ENCODE measurements at regions not wholly inside any gene's neighbourhood (a gene's known extent, or its start where the extent isn't known, plus 50 kb on each side); places are given as distances from the start of the nearest gene placed in this dataset.

- Mint-ChIP-seq H3K4me1 (ENCODE audit: low read depth in 2 of 2) (no peaks in the 10 kb centered on the region), H3K9me3 (no peaks in the 10 kb centered on the region), H3K27me3 (peaks cover 14 to 22% of the 10 kb centered on the region in 2 donors), H3K4me3 (no peak overlapping the region), H3K27ac (no peak overlapping the region), H3K36me3 (no peaks in the 10 kb centered on the region)
- no peak for ATAC-seq
- no peak for DNase-seq (ENCODE audit: low spot score)
Measured at GRCh38 chr9:6098431-6098830, 83.0 kb upstream of the RANBP6 start.

GRCh38 chr9:6096821-6097220 lies 81.4 kb upstream of the RANBP6 start:
- ATAC-seq (peak; percentile 65 to 77), DNase-seq (ENCODE audit: low spot score) (no peak)
- no peak overlapping the region for H3K4me3 Mint-ChIP-seq
- H3K4me1 Mint-ChIP-seq (ENCODE audit: low read depth in 2 of 2), result no peaks in the 10 kb centered on the region
- H3K9me3 Mint-ChIP-seq, result no peaks in the 10 kb centered on the region
- H3K27me3 Mint-ChIP-seq, result peaks cover 16 to 25% of the 10 kb centered on the region in 2 donors
- no peak overlapping the region for H3K27ac Mint-ChIP-seq
- H3K36me3 Mint-ChIP-seq, result no peaks in the 10 kb centered on the region

GRCh38 chr9:6090277-6091210 lies 75.1 kb upstream of the RANBP6 start:
- DNase-seq (ENCODE audit: low spot score), result no peak
- Mint-ChIP-seq H3K27me3 (peaks cover 16% of the 10 kb centered on the region in 2 donors), H3K4me3 (no peak overlapping the region), H3K36me3 (no peaks in the 10 kb centered on the region), H3K9me3 (no peaks in the 10 kb centered on the region), H3K4me1 (ENCODE audit: low read depth in 2 of 2) (no peaks in the 10 kb centered on the region), H3K27ac (no peak overlapping the region)
- ATAC-seq, result no peak

GRCh38 chr9:6089300-6089699 lies 73.9 kb upstream of the RANBP6 start:
- Mint-ChIP-seq H3K4me3 (no peak overlapping the region), H3K4me1 (ENCODE audit: low read depth in 2 of 2) (no peaks in the 10 kb centered on the region), H3K27me3 (peaks cover 10 to 13% of the 10 kb centered on the region in 2 donors), H3K27ac (no peak overlapping the region), H3K36me3 (no peaks in the 10 kb centered on the region), H3K9me3 (no peaks in the 10 kb centered on the region)
- DNase-seq (ENCODE audit: low spot score) (no peak), ATAC-seq (no peak)

GRCh38 chr9:6086006-6086655 lies 70.7 kb upstream of the RANBP6 start:
- Mint-ChIP-seq H3K27me3 (peaks cover 0 to 3% of the 10 kb centered on the region in 2 donors), H3K4me3 (no peak overlapping the region)
- no peak for ATAC-seq

GRCh38 chr9:6080154-6080716 lies 64.8 kb upstream of the RANBP6 start:
- DNase-seq (ENCODE audit: low spot score) (peak; percentile 83), ATAC-seq (peak; percentile 90 to 93)
- Mint-ChIP-seq H3K36me3 (no peaks in the 10 kb centered on the region), H3K27ac (peak overlapping the region; percentile 69 to 91), H3K4me3 (peak overlapping the region; percentile 89), H3K27me3 (peaks cover 7 to 15% of the 10 kb centered on the region in 2 donors), H3K9me3 (no peaks in the 10 kb centered on the region), H3K4me1 (ENCODE audit: low read depth in 2 of 2) (peaks cover 10 to 16% of the 10 kb centered on the region in 2 donors)

More at GRCh38 chr9:6086006-6086655, 70.7 kb upstream of the RANBP6 start:
- Mint-ChIP-seq H3K27ac (no peak overlapping the region), H3K9me3 (no peaks in the 10 kb centered on the region), H3K36me3 (no peaks in the 10 kb centered on the region), H3K4me1 (ENCODE audit: low read depth in 2 of 2) (peaks cover under 1% of the 10 kb centered on the region in 2 donors)
- no peak for DNase-seq (ENCODE audit: low spot score)

- Mint-ChIP-seq H3K4me3 (peak overlapping the region; percentile 89), H3K27ac (peak overlapping the region; percentile 69 to 91), H3K9me3 (no peaks in the 10 kb centered on the region), H3K36me3 (no peaks in the 10 kb centered on the region), H3K27me3 (peaks cover 4 to 15% of the 10 kb centered on the region in 2 donors), H3K4me1 (ENCODE audit: low read depth in 2 of 2) (peaks cover 10 to 16% of the 10 kb centered on the region in 2 donors)
- no peak for ATAC-seq
- DNase-seq (ENCODE audit: low spot score), result no peak
Measured at GRCh38 chr9:6079386-6079785, 64.0 kb upstream of the RANBP6 start.

- Mint-ChIP-seq H3K27me3 (peaks cover 4 to 15% of the 10 kb centered on the region in 2 donors), H3K27ac (peak overlapping the region in 1 of 2 donors; percentile 91), H3K4me3 (no peak overlapping the region), H3K36me3 (no peaks in the 10 kb centered on the region), H3K4me1 (ENCODE audit: low read depth in 2 of 2) (peaks cover 10 to 16% of the 10 kb centered on the region in 2 donors), H3K9me3 (no peaks in the 10 kb centered on the region)
- ATAC-seq (no peak), DNase-seq (ENCODE audit: low spot score) (no peak)
Measured at GRCh38 chr9:6078382-6079105, 63.1 kb upstream of the RANBP6 start.

- no peak for DNase-seq (ENCODE audit: low spot score)
- Mint-ChIP-seq H3K36me3 (no peaks in the 10 kb centered on the region), H3K4me1 (ENCODE audit: low read depth in 2 of 2) (peaks cover 10 to 16% of the 10 kb centered on the region in 2 donors), H3K27ac (no peak overlapping the region), H3K27me3 (peaks cover 4 to 15% of the 10 kb centered on the region in 2 donors), H3K4me3 (no peak overlapping the region), H3K9me3 (no peaks in the 10 kb centered on the region)
- no peak for ATAC-seq
Measured at GRCh38 chr9:6076851-6077250, 61.4 kb upstream of the RANBP6 start.

- peaks cover 5% of the 10 kb centered on the region for H3K36me3 Mint-ChIP-seq
- no peak overlapping the region for H3K27ac Mint-ChIP-seq
- H3K27me3 Mint-ChIP-seq, result peaks cover 4 to 15% of the 10 kb centered on the region in 2 donors
- DNase-seq (ENCODE audit: low spot score), result no peak
- H3K9me3 Mint-ChIP-seq, result no peaks in the 10 kb centered on the region
- peaks cover 10 to 13% of the 10 kb centered on the region in 2 donors for H3K4me1 Mint-ChIP-seq (ENCODE audit: low read depth in 2 of 2)
- no peak overlapping the region for H3K4me3 Mint-ChIP-seq
- no peak for ATAC-seq
Measured at GRCh38 chr9:6073731-6074130, 58.3 kb upstream of the RANBP6 start.

GRCh38 chr9:6072865-6073264 lies 57.4 kb upstream of the RANBP6 start:
- Mint-ChIP-seq H3K4me3 (no peak overlapping the region), H3K4me1 (ENCODE audit: low read depth in 2 of 2) (peaks cover 16 to 19% of the 10 kb centered on the region in 2 donors), H3K27ac (no peak overlapping the region), H3K27me3 (peaks cover 4 to 8% of the 10 kb centered on the region in 2 donors), H3K9me3 (no peaks in the 10 kb centered on the region), H3K36me3 (peaks cover 5% of the 10 kb centered on the region)
- ATAC-seq (no peak), DNase-seq (ENCODE audit: low spot score) (no peak)

GRCh38 chr9:6072453-6072852 lies 57.0 kb upstream of the RANBP6 start:
- Mint-ChIP-seq H3K27ac (no peak overlapping the region), H3K27me3 (peaks cover 4 to 8% of the 10 kb centered on the region in 2 donors), H3K9me3 (no peaks in the 10 kb centered on the region), H3K4me3 (no peak overlapping the region), H3K36me3 (peaks cover 5% of the 10 kb centered on the region), H3K4me1 (ENCODE audit: low read depth in 2 of 2) (peaks cover 16 to 19% of the 10 kb centered on the region in 2 donors)
- DNase-seq (ENCODE audit: low spot score), result no peak
- no peak for ATAC-seq

GRCh38 chr9:6068983-6069382 lies 53.6 kb upstream of the RANBP6 start:
- DNase-seq (ENCODE audit: low spot score), result no peak
- Mint-ChIP-seq H3K4me1 (ENCODE audit: low read depth in 2 of 2) (peaks cover 16 to 19% of the 10 kb centered on the region in 2 donors), H3K4me3 (peak overlapping the region; percentile 46)

More at GRCh38 chr9:6068983-6069382, 53.6 kb upstream of the RANBP6 start:
- H3K36me3 Mint-ChIP-seq, result peaks cover 5% of the 10 kb centered on the region
- peak; percentile 98 for ATAC-seq
- H3K27ac Mint-ChIP-seq, result peak overlapping the region; percentile 53 to 66
- no peaks in the 10 kb centered on the region for H3K27me3 Mint-ChIP-seq
- no peaks in the 10 kb centered on the region for H3K9me3 Mint-ChIP-seq
